SK-N-SH (cell line): ENCODE measurements at regions not wholly inside any gene's neighbourhood (a gene's known extent, or its start where the extent isn't known, plus 50 kb on each side); places are given as distances from the start of the nearest gene placed in this dataset.

Experiments used
- CTCF ChIA-PET: fragments of 300-600, 350-600 bp; formaldehyde crosslinking; extraction: SDS; loops from one replicate; lab custom pipeline; 2021; lab: Yijun Ruan, JAX
- POLR2A ChIA-PET: fragments of 350-600 bp; sonication (Branson Sonifier 250); formaldehyde crosslinking; extraction: SDS; loops from one replicate; lab custom pipeline; 2020; ENCODE audit warnings: antibody characterized with exemption, inconsistent platforms; lab: Yijun Ruan, JAX
- DNase-seq: peaks from one replicate; pipeline ENCODE4 v3.0.0; 2012
- H2AFZ ChIP-seq: fragments of 200-600 bp; sonication (generic); 2 replicates; pipeline ENCODE4 v1.8.1; 2016; ENCODE audit warnings: antibody characterized with exemption, mild to moderate bottlenecking, low read depth
- H3F3A ChIP-seq: fragments of 200-600 bp; sonication (generic); replicated peaks from 2 replicates; pipeline ENCODE3; 2016; ENCODE audit warnings: antibody characterized with exemption, mild to moderate bottlenecking; ENCODE audit not compliant: insufficient read depth
- H3K27ac ChIP-seq, 2 experiments: fragments of 200-500 bp in 1 of 2; fragments of 200-600 bp in 1 of 2; sonication (Bioruptor generic) in 1 of 2; sonication (generic), shearing (Covaris generic) in 1 of 2; 2 replicates each; pipeline versions ENCODE4 v1.5.1 to v1.6.1; 2014 to 2016; ENCODE audit warnings: low read depth in 2 of 2, inconsistent platforms in 1 of 2, low read length in 1 of 2, mild to moderate bottlenecking in 1 of 2, mixed read lengths in 1 of 2
- H3K27me3 ChIP-seq: fragments of 200-600 bp; sonication (generic), shearing (Covaris generic); 2 replicates; pipeline ENCODE4 v1.6.1; 2016; ENCODE audit warnings: mixed run types; ENCODE audit not compliant: insufficient read depth
- H3K36me3 ChIP-seq, 2 experiments: fragments of 200-500 bp in 1 of 2; fragments of 200-600 bp in 1 of 2; sonication (Bioruptor generic) in 1 of 2; sonication (generic) in 1 of 2; replicated peaks in 1 of 2; 2 replicates each; pipeline versions ENCODE3 to v1.5.1; 2014 to 2016; ENCODE audit warnings: low read length in 1 of 2, mild to moderate bottlenecking in 1 of 2; ENCODE audit not compliant: insufficient read depth in 2 of 2, control insufficient read depth in 1 of 2
- H3K4me1 ChIP-seq, 2 experiments: fragments of 200-500 bp in 1 of 2; fragments of 200-600 bp in 1 of 2; sonication (Bioruptor generic) in 1 of 2; sonication (generic), shearing (Covaris generic) in 1 of 2; 2 replicates each; pipeline versions ENCODE4 v1.5.1 to v1.6.1; 2014 to 2016; ENCODE audit warnings: low read depth in 1 of 2, low read length in 1 of 2, mixed run types in 1 of 2; ENCODE audit not compliant: insufficient read depth in 2 of 2, control insufficient read depth in 1 of 2
- H3K4me2 ChIP-seq: fragments of 200-600 bp; sonication (generic), shearing (Covaris generic); 2 replicates; pipeline ENCODE4 v1.6.1; 2017; ENCODE audit warnings: mixed run types
- H3K4me3 ChIP-seq, 2 experiments: fragments of 200-500 bp in 1 of 2; fragments of 200-600 bp in 1 of 2; sonication (Bioruptor generic) in 1 of 2; sonication (generic), shearing (Covaris generic) in 1 of 2; 2 replicates each; pipeline versions ENCODE4 v1.5.1 to v1.8.1; 2014 to 2016; ENCODE audit warnings: low read depth in 2 of 2, inconsistent platforms in 1 of 2, low read length in 1 of 2, mild to moderate bottlenecking in 1 of 2, mixed read lengths in 1 of 2, moderate library complexity in 1 of 2
- H3K79me2 ChIP-seq: fragments of 200-600 bp; sonication (generic); 2 replicates; pipeline ENCODE4 v1.8.1; 2017; ENCODE audit warnings: mild to moderate bottlenecking; ENCODE audit not compliant: insufficient read depth
- H3K9ac ChIP-seq: fragments of 200-600 bp; sonication (generic); 2 replicates; pipeline ENCODE4 v1.6.1; 2017; ENCODE audit warnings: mixed run types
- H3K9me2 ChIP-seq: fragments of 200-600 bp; sonication (generic); 2 replicates; pipeline ENCODE4 v1.6.1; 2017; ENCODE audit warnings: mixed run types
- H3K9me3 ChIP-seq: fragments of 200-600 bp; sonication (generic); 2 replicates; pipeline ENCODE4 v1.6.1; 2017; ENCODE audit warnings: mixed run types, mild to moderate bottlenecking, moderate library complexity
- H4K20me1 ChIP-seq: fragments of 200-600 bp; sonication (generic); 2 replicates; pipeline ENCODE4 v1.6.1; 2017; ENCODE audit warnings: mild to moderate bottlenecking, mixed run types; ENCODE audit not compliant: insufficient read depth
- CHD2 ChIP-seq: fragments of 150-350 bp; IDR thresholded peaks from 2 replicates; pipeline ENCODE4 v1.6.1; 2018; ENCODE audit warnings: low read length; ENCODE audit not compliant: partially characterized antibody
- FOSL2 ChIP-seq: IDR thresholded peaks from 2 replicates; pipeline ENCODE4 v1.4.0; 2012; ENCODE audit warnings: low read depth, mild to moderate bottlenecking, moderate library complexity, borderline replicate concordance
- FOXJ3 ChIP-seq: sonication (generic); formaldehyde crosslinking; IDR thresholded peaks from 2 replicates; pipeline ENCODE4 v1.5.1; 2020; ENCODE audit warnings: mild to moderate bottlenecking, missing genetic modification reagents
- GABPA ChIP-seq: IDR thresholded peaks from 2 replicates; pipeline ENCODE4 v1.4.0; 2012; ENCODE audit warnings: low read depth, mild to moderate bottlenecking
- IRF3 ChIP-seq: fragments of 150-350 bp; IDR thresholded peaks from 2 replicates; pipeline ENCODE4 v1.6.1; 2016; ENCODE audit warnings: mild to moderate bottlenecking, low read depth, low read length
- MAX ChIP-seq: IDR thresholded peaks from 2 replicates; pipeline ENCODE4 v1.4.0; 2012; ENCODE audit warnings: low read depth
- MEF2A ChIP-seq: IDR thresholded peaks from 2 replicates; pipeline ENCODE4 v1.4.0; 2012; ENCODE audit warnings: low read depth, borderline replicate concordance
- MXI1 ChIP-seq: IDR thresholded peaks from 2 replicates; pipeline ENCODE4 v1.6.1; 2012; ENCODE audit warnings: mild to moderate bottlenecking, low read depth, low read length, improper control_type of control experiment
- NFIC ChIP-seq: IDR thresholded peaks from 2 replicates; pipeline ENCODE4 v1.4.0; 2012; ENCODE audit warnings: borderline replicate concordance
- NRF1 ChIP-seq: IDR thresholded peaks from 2 replicates; pipeline ENCODE4 v1.6.1; 2012; ENCODE audit warnings: low read depth, mild to moderate bottlenecking, low read length
- POLR2AphosphoS5 ChIP-seq: IDR thresholded peaks from 2 replicates; pipeline ENCODE4 v1.6.1; 2012; ENCODE audit warnings: low read depth, low read length
- RCOR1 ChIP-seq: fragments of 150-350 bp; IDR thresholded peaks from 2 replicates; pipeline ENCODE4 v1.6.1; 2017; ENCODE audit warnings: antibody characterized with exemption, low read length
- REST ChIP-seq: IDR thresholded peaks from 2 replicates; pipeline ENCODE4 v1.6.1; 2012; ENCODE audit warnings: mild to moderate bottlenecking, low read depth, low read length, moderate library complexity
- SIN3A ChIP-seq: IDR thresholded peaks from 2 replicates; pipeline ENCODE4 v1.6.1; 2012; ENCODE audit warnings: low read depth, mild to moderate bottlenecking, low read length, moderate library complexity, borderline replicate concordance
- SMC3 ChIP-seq: IDR thresholded peaks from 2 replicates; pipeline ENCODE4 v1.6.1; 2012; ENCODE audit warnings: low read depth, low read length, improper control_type of control experiment
- TCF12 ChIP-seq: IDR thresholded peaks from 2 replicates; pipeline ENCODE4 v1.4.0; 2012
- USF1 ChIP-seq: IDR thresholded peaks from 2 replicates; pipeline ENCODE4 v1.4.0; 2012; ENCODE audit warnings: low read depth, borderline replicate concordance
- USF2 ChIP-seq: fragments of 150-350 bp; IDR thresholded peaks from 2 replicates; pipeline ENCODE4 v1.6.1; 2017; ENCODE audit warnings: antibody characterized with exemption, low read length, low read depth, borderline replicate concordance
- YY1 ChIP-seq: IDR thresholded peaks from 2 replicates; pipeline ENCODE4 v1.4.0; 2012; ENCODE audit warnings: low read depth, mild to moderate bottlenecking
- WGBS: methylation state at CpG from one replicate; pipeline ENCODE4 v1.1.6; 2017; ENCODE audit warnings: low lambda C conversion rate; 5-methylcytosine and 5-hydroxymethylcytosine counted together
- TF ChIP-seq, protein P1 (sequence below): IDR thresholded peaks from 2 replicates; pipeline ENCODE4; 2012

DNA sequence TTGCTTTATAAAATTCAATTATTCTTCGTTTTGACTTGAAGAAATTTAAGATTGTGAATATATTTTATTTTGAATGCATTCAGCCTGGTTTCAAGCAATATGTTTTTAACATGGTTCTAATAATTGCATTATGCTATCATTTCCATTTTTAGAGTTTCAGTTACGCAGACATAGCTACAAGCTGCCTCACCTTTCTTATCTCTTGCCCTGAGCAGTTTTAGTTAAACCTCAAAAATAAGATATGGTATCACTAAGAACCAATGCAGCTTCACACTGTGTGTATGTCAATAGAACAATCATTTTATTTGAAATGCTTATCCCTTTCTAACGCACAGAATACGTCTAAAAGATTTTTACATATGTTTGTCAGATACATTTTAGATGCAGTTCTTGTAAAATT, 632.6 kb upstream of the KCND2 start:
- Histone ChIP-seq H3K9me3 (no peaks in the 10 kb centered on the region), H2AFZ (no peak overlapping the region), H3K9ac (no peak overlapping the region), H3K27me3 (no peaks in the 10 kb centered on the region), H3F3A (no peaks in the 10 kb centered on the region), H3K4me3 (no peak overlapping the region), H4K20me1 (no peaks in the 10 kb centered on the region), H3K79me2 (no peaks in the 10 kb centered on the region)
- 5% methylated on average over 4 of the region's 4 CpGs for WGBS
- DNase-seq, result no peak
- CTCF ChIA-PET, result no interaction called here
- no peak for TF ChIP-seq NRF1
- TF ChIP-seq FOSL2, result no peak
- TF ChIP-seq MXI1, result no peak
- no peak for TF ChIP-seq FOXJ3 (CRISPR knock-in tag)
- TF ChIP-seq, protein P1, sequence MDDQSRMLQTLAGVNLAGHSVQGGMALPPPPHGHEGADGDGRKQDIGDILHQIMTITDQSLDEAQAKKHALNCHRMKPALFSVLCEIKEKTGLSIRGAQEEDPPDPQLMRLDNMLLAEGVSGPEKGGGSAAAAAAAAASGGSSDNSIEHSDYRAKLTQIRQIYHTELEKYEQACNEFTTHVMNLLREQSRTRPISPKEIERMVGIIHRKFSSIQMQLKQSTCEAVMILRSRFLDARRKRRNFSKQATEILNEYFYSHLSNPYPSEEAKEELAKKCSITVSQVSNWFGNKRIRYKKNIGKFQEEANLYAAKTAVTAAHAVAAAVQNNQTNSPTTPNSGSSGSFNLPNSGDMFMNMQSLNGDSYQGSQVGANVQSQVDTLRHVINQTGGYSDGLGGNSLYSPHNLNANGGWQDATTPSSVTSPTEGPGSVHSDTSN, result no peak
- TF ChIP-seq MAX, result no peak
- no peak for TF ChIP-seq NFIC
- no peak for TF ChIP-seq TCF12
- no peak for TF ChIP-seq IRF3
- no peak for TF ChIP-seq RCOR1
- TF ChIP-seq POLR2AphosphoS5, result no peak
- no peak for TF ChIP-seq REST
- no peak for TF ChIP-seq USF2
- TF ChIP-seq SIN3A, result no peak
- TF ChIP-seq USF1, result no peak
- no peak for TF ChIP-seq YY1
- no peak for TF ChIP-seq GABPA
- no peak for TF ChIP-seq SMC3
- TF ChIP-seq CHD2, result no peak
- no peak for TF ChIP-seq MEF2A
- TF ChIP-seq, all 33 proteins: peak for 0
- no peaks in the 10 kb centered on the region for H3K36me3 ChIP-seq
- POLR2A ChIA-PET, result no interaction called here
- H3K9me2 ChIP-seq, result no peaks in the 10 kb centered on the region
- no peaks in the 10 kb centered on the region for H3K4me1 ChIP-seq
- no peak overlapping the region for H3K4me2 ChIP-seq
- no peak overlapping the region for H3K27ac ChIP-seq
